Ovary (tissue), 7 donors: ENCODE measurements at regions not wholly inside any gene's neighbourhood (a gene's known extent, or its start where the extent isn't known, plus 50 kb on each side); places are given as distances from the start of the nearest gene placed in this dataset.

Experiments
- DNase-seq, 5 donors: peaks; one replicate each; pipeline ENCODE4 v3.0.0-alpha.2; 2019 to 2020
- H3K27ac ChIP-seq, 2 donors: fragments of 200-600 bp; one replicate each; pipeline versions ENCODE4 v1.5.1 to v1.8.0; 2019 to 2022
- H3K27me3 ChIP-seq: fragments of 200-600 bp; one replicate; pipeline ENCODE4 v1.8.0; 2022
- H3K36me3 ChIP-seq: fragments of 200-600 bp; sonication (generic); one replicate; pipeline ENCODE4 v1.5.1; 2019
- H3K4me1 ChIP-seq: one replicate; pipeline ENCODE4 v1.8.1; 2013; ENCODE audit warnings: mild to moderate bottlenecking, moderate library complexity; ENCODE audit not compliant: insufficient read depth
- H3K4me3 ChIP-seq: fragments of 200-600 bp; sonication (generic); one replicate; pipeline ENCODE4 v1.5.1; 2017
- H3K9me3 ChIP-seq, 2 donors: fragments of 200-600 bp in 1 of 2; sonication (generic) in 1 of 2; one replicate each; pipeline versions ENCODE4 v1.5.1 to v1.8.1; 2013 to 2019; ENCODE audit warnings: mild to moderate bottlenecking in 1 of 2, moderate library complexity in 1 of 2
- EP300 ChIP-seq: sonication (generic); formaldehyde crosslinking; IDR thresholded peaks from one replicate; pipeline ENCODE4 v1.6.1; 2017; ENCODE audit warnings: antibody characterized with exemption
- POLR2A ChIP-seq: fragments of 450-650 bp; IDR thresholded peaks from one replicate; pipeline ENCODE4 v1.6.1; 2017; ENCODE audit warnings: antibody characterized with exemption, mild to moderate bottlenecking, moderate library complexity
- WGBS, 3 donors: extraction: QIAGEN DNeasy Blood & Tissue Kit in 1 of 3; methylation state at CpG; one replicate each; pipeline versions ENCODE4 v1.1.5 to v1.1.7; 2013 to 2017; 5-methylcytosine and 5-hydroxymethylcytosine counted together
- intact Hi-C, 4 donors: fragments of 100-400 bp; cut with DNase I; formaldehyde crosslinking; loops; one replicate each; pipeline versions ENCODE4 v1.11.0 to v1.15.1; 2022 to 2023
- TF ChIP-seq, protein P1 (sequence below), 3 donors: fragments of 450-650 bp in 2 of 3; fragments of 200-600 bp in 1 of 3; IDR thresholded peaks; one replicate each; pipeline versions ENCODE4 v1.5.1 to v1.8.0; 2016 to 2022; ENCODE audit warnings: antibody characterized with exemption in 3 of 3, mild to moderate bottlenecking in 1 of 3
- donor health status: DM: no; HTN: no; CAD: no; lungs with moderate emphysema.
- donor health status: DM: no; HTN: no; CAD: no.
- donor health status: Bipolar disorder and iron deficiency.
- donor health status: DM: no; HTN: no; CAD: no.
- donor health status: DM: yes; HTN: yes; CAD: no.

DNA sequence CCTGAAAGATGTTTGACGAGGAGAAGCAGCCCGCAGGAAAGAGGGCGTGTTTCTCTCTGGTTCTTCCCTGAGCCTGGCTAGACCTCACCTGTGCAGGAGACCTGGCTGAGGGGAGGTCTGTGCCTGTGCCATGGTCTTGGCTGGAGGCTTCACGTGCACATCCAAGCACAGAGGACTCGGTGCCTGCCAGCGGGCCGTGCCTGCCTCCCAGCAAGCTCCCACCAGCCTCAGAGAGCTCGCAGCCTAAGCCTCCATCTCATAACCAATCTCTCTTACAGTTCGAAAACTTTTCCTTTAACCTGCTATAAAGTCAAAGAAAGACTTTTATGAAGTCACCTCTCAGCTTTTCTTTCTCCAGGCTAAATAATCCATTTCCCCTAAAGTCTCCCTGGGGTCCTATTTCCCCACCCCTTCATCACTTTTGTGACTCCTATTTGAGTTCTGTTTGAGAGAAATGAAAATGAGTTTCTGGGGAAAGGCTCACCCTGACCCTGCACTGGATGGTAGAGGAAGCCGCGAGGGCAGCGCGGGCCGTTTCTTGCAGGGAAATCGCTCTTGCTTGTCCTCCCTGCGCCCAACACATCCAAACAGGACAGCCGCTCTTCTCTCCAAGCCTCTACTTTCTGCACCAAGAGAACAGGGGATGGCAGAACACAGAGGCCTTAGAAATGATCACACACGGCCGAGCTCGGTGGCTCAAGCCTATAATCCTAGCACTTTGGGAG is 521.0 kb downstream of the SOX11 start:
- H3K27me3 ChIP-seq, result no peaks in the 10 kb centered on the region
- no peak for DNase-seq
- TF ChIP-seq EP300 (no peak), POLR2A (no peak)
- TF ChIP-seq, protein P1, sequence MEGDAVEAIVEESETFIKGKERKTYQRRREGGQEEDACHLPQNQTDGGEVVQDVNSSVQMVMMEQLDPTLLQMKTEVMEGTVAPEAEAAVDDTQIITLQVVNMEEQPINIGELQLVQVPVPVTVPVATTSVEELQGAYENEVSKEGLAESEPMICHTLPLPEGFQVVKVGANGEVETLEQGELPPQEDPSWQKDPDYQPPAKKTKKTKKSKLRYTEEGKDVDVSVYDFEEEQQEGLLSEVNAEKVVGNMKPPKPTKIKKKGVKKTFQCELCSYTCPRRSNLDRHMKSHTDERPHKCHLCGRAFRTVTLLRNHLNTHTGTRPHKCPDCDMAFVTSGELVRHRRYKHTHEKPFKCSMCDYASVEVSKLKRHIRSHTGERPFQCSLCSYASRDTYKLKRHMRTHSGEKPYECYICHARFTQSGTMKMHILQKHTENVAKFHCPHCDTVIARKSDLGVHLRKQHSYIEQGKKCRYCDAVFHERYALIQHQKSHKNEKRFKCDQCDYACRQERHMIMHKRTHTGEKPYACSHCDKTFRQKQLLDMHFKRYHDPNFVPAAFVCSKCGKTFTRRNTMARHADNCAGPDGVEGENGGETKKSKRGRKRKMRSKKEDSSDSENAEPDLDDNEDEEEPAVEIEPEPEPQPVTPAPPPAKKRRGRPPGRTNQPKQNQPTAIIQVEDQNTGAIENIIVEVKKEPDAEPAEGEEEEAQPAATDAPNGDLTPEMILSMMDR (IDR thresholded peaks at IDR 0.05), result no peak
- H3K27ac ChIP-seq, result no peak overlapping the region
- 88 to 92% (median 90%) methylated on average over 20 of the region's 20 CpGs for WGBS, 3 donors
- no peak overlapping the region for H3K4me3 ChIP-seq
- no peaks in the 10 kb centered on the region for H3K4me1 ChIP-seq
- H3K9me3 ChIP-seq, result no peaks in the 10 kb centered on the region
- H3K36me3 ChIP-seq, result no peaks in the 10 kb centered on the region
- intact Hi-C loops, result no loop called here

DNA sequence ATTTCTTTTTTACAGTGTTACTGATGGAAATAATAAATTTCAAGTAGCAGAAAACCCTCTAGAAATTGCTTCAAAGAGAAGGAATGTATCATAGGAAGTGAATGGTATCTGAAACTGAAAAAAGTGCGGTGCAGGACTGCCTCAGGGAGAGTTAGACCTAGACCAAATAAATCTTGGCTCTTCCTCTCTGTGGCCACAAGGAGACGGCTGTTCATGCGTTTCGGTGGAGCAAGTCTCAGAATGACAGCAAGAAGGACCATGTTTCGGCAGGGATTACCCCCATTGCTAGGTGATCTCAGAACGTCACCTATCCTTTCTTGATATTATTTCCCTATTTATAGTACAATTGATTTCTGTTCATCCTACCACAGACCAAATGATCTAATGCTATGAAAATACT is 522.3 kb downstream of the SOX11 start:
- no peak overlapping the region for H3K4me3 ChIP-seq
- H3K4me1 ChIP-seq, result no peaks in the 10 kb centered on the region
- TF ChIP-seq POLR2A (no peak), EP300 (no peak)
- TF ChIP-seq, protein P1 (IDR thresholded peaks at IDR 0.05), result no peak
- H3K27ac ChIP-seq, result no peak overlapping the region
- DNase-seq, result no peak
- no peaks in the 10 kb centered on the region for H3K27me3 ChIP-seq
- WGBS, 3 donors, result 67 to 79% (median 76%) methylated on average over 6 of the region's 6 CpGs
- intact Hi-C loops, result no loop called here
- H3K9me3 ChIP-seq, result no peaks in the 10 kb centered on the region
- no peaks in the 10 kb centered on the region for H3K36me3 ChIP-seq

DNA sequence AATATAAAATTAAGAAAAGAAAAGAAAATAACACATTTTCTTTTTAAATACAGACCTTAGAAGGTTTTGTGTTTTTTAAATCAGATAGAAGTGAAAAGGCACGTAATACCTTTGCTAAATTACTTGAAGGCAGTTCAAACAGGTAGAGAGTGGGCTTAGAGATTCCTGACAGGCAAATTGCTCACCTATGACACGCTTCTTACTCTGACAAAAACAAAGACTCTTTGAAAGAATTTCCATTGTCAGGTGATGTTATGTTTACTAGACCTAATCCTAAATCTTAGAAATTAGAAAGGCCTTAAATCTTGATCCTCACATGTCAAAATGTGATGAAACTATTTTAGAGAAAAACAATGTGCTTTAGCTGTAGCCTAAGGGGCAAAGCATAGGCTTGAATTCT is 522.9 kb downstream of the SOX11 start:
- 74 to 82% (median 82%) methylated on average over 2 of the region's 2 CpGs for WGBS, 3 donors
- no peaks in the 10 kb centered on the region for H3K36me3 ChIP-seq
- no peak for DNase-seq
- no peaks in the 10 kb centered on the region for H3K27me3 ChIP-seq
- intact Hi-C loops, result no loop called here
- H3K4me1 ChIP-seq, result no peaks in the 10 kb centered on the region
- H3K4me3 ChIP-seq, result no peak overlapping the region
- H3K27ac ChIP-seq, result no peak overlapping the region
- no peaks in the 10 kb centered on the region for H3K9me3 ChIP-seq
- TF ChIP-seq EP300 (no peak), POLR2A (no peak)
- TF ChIP-seq, protein P1 (IDR thresholded peaks at IDR 0.05), result no peak

DNA sequence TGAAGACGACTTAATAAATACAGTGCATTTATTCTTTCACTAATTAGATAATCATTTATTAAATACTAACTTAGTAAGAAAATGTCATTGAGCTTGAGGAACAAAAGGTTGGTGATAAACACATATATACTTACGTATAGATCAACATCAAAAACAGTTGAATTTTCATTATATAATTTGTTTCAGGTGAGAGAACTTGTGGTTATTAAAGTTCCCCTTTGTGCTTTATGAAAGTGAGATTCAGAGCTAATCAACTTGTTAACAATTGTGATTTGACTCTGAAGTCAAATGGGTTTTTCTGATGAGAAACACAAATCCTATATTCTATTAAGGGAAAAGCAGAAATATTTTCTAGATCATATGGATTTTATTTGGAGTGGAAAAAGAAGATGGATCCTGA is 524.0 kb downstream of the SOX11 start:
- no peaks in the 10 kb centered on the region for H3K4me1 ChIP-seq
- no peak overlapping the region for H3K4me3 ChIP-seq

DNA sequence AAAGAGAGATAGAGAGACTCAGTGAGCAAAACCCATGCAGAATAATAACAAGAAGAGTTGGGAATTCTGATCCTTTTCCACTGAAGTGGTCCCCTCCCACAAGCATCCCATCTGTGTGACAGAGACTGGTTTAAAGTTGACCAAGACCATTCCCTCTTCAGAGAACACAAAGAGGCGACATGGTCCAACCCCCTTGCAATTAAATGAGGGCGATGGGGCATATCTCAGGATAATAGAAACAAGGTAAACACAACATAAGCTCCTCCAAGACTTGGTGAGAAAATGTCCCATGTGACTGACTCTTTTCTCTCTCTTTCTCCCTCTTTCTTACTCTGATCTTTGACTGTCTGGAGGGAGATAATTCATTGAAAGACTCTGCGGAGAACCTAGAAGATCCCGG is 526.7 kb downstream of the SOX11 start:
- no peak overlapping the region for H3K27ac ChIP-seq
- TF ChIP-seq, protein P1 (IDR thresholded peaks at IDR 0.05), result no peak
- TF ChIP-seq EP300 (no peak), POLR2A (no peak)
- no peaks in the 10 kb centered on the region for H3K4me1 ChIP-seq
- H3K9me3 ChIP-seq, result no peaks in the 10 kb centered on the region
- WGBS, 3 donors, result 89 to 96% (median 95%) methylated on average over 4 of the region's 4 CpGs
- H3K36me3 ChIP-seq, result no peaks in the 10 kb centered on the region
- H3K4me3 ChIP-seq, result no peak overlapping the region
- intact Hi-C loops, result no loop called here
- no peak for DNase-seq
- H3K27me3 ChIP-seq, result no peaks in the 10 kb centered on the region

More for the DNA sequence above, 524.0 kb downstream of the SOX11 start:
- Histone ChIP-seq H3K36me3 (no peaks in the 10 kb centered on the region), H3K27me3 (no peaks in the 10 kb centered on the region), H3K9me3 (no peaks in the 10 kb centered on the region), H3K27ac (no peak overlapping the region)
- TF ChIP-seq POLR2A (no peak), EP300 (no peak)
- 63 to 81% (median 77%) methylated on average over 2 of the region's 2 CpGs for WGBS, 3 donors
- DNase-seq, result no peak
- intact Hi-C loops, result no loop called here
